CD4-positive, alpha-beta T cell treated with Interleukin-17A for 1 hour (primary cell): ENCODE measurements at regions not wholly inside any gene's neighbourhood (a gene's known extent, or its start where the extent isn't known, plus 50 kb on each side); places are given as distances from the start of the nearest gene placed in this dataset.

ENCODE experiments used
- DNase-seq: peaks from one replicate; pipeline ENCODE4 v3.0.0-alpha.2; 2020

- DNase-seq: no peak
These were observed 93.4 kb upstream of the PTCH1 start for GRCh38 chr9:95610006-95610785.

GRCh38 chr9:95609426-95609825, 92.7 kb upstream of the PTCH1 start:
- DNase-seq: no peak

GRCh38 chr9:95608341-95608740, 91.6 kb upstream of the PTCH1 start:
- DNase-seq: no peak

- DNase-seq: no peak
These were observed 90.7 kb upstream of the PTCH1 start for GRCh38 chr9:95607507-95607906.

GRCh38 chr9:95606489-95607350, 89.9 kb upstream of the PTCH1 start:
- no peak for DNase-seq

GRCh38 chr9:95605816-95606488, 89.2 kb upstream of the PTCH1 start:
- no peak for DNase-seq

- no peak for DNase-seq
These were observed 88.3 kb upstream of the PTCH1 start for GRCh38 chr9:95605101-95605500.

GRCh38 chr9:95598236-95598635, 81.5 kb upstream of the PTCH1 start:
- no peak for DNase-seq

- DNase-seq: no peak
These were observed 79.0 kb upstream of the PTCH1 start for GRCh38 chr9:95595721-95596295.

- DNase-seq: no peak
These were observed 76.2 kb upstream of the PTCH1 start for GRCh38 chr9:95592931-95593330.

GRCh38 chr9:95588724-95589588, 72.2 kb upstream of the PTCH1 start:
- DNase-seq: no peak

- DNase-seq: no peak
These were observed 70.5 kb upstream of the PTCH1 start for GRCh38 chr9:95587021-95587964.

GRCh38 chr9:95586326-95586725, 69.6 kb upstream of the PTCH1 start:
- no peak for DNase-seq

GRCh38 chr9:95585824-95586223, 69.1 kb upstream of the PTCH1 start:
- DNase-seq: no peak

GRCh38 chr9:95584176-95584575, 67.4 kb upstream of the PTCH1 start:
- DNase-seq: no peak

GRCh38 chr9:95581900-95582299, 65.1 kb upstream of the PTCH1 start:
- no peak for DNase-seq

- DNase-seq: no peak
These were observed 64.3 kb upstream of the PTCH1 start for GRCh38 chr9:95580812-95581761.

- no peak for DNase-seq
These were observed 58.2 kb upstream of the PTCH1 start for GRCh38 chr9:95574866-95575553.

GRCh38 chr9:95574176-95574575, 57.4 kb upstream of the PTCH1 start:
- DNase-seq: peak; percentile 48
